Activated CD4-positive, alpha-beta T cell treated with anti-CD3 and anti-CD28 coated beads, Interleukin-2, Interleukin-4, amounts not matched to agents 100 ng/mL and 50 ng/mL, durations not matched to agents 16 hours and 8 hours (primary cell): ENCODE measurements at regions not wholly inside any gene's neighbourhood (a gene's known extent, or its start where the extent isn't known, plus 50 kb on each side); places are given as distances from the start of the nearest gene placed in this dataset.
"Not testable (repeated sequence)": the region's sequence is repeated elsewhere in the genome, so short reads cannot be mapped to it uniquely, and the experiment has no call there.

Source experiments
- DNase-seq: peaks from one replicate; pipeline ENCODE4 v3.0.0-alpha.2; 2020; ENCODE audit warnings: low spot score

GRCh38 chr15:69762373-69763148 lies 309.9 kb downstream of the RPLP1 start:
- no peak for DNase-seq

DNA sequence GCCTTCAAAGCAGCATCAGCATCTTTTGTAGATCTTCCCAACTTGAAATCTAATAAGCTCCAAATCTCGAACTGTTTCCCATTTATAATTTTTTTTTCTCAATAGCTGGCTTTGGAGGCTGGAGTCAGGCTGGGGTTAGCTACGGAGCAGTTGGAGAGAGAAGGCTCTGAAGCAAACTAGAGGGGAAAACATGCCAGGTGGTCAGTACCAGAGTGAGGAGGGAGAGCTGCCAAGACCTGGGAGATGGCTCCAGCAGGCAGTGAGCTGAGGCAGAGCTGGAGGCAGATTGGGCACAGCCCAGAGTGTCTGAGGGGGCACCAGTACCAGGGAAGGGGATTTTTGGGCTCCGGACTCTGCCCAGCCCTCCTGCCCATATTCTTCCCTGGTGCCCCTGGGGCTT lies 311.2 kb downstream of the RPLP1 start:
- DNase-seq = no peak

DNA sequence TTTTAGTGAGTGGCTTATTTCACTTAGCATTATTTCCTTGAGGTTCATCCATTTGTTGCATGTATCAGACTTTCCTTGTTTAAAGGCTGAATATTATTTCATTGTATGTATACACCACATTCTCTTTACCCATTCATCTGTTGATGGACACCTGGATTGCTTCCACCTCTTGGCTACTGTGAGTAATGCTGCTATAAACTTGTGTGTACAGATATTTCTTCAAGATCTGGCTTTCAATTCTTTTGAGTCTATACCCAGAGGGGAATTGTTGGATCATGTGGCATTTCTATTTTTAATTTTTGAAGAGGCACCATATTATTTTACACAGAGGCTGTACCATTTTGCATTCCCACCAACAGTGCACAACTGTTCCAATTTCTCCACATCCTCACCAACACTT lies 313.5 kb downstream of the RPLP1 start:
- no peak for DNase-seq

DNA sequence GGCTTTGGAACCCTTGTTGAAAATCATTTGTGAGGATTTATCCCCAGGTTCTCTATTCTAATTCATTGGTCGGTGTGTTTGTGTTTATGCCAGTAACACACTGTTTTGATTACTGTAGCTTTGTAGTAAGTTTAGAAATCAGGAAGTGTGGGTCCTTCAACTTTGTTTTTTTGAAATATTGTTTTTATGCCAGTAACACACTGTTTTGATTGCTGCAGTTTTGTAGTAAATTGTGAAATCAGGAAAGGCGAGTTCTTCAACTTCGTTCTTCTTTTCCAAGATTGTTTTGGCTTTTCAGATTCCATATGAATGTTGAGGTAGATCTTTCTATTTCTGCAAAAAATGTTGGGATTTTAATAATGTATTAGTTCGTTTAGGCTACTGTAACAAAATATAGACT lies 314.6 kb downstream of the RPLP1 start:
- no peak for DNase-seq

DNA sequence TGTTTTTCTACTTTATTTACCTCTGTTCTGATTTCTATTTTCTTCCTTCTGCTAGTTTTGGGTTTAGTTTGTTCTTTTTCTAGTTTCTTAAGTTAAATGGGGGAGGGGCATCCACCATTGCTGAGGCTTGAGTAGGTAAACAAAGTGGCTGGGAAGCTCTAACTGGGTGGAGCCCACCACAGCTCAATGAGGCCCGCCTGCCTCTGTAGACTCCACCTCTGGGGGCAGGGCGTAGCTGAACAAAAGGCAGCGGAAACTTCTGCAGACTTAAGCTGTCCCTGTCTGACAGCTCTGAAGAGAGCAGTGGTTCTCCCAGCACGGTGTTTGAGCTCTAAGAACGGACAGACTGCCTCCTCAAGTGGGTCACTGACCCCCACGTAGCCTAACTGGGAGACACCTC lies 316.7 kb downstream of the RPLP1 start:
- not testable (repeated sequence) for DNase-seq

GRCh38 chr15:69774258-69774657 lies 321.6 kb downstream of the RPLP1 start:
- not testable (repeated sequence) for DNase-seq

DNA sequence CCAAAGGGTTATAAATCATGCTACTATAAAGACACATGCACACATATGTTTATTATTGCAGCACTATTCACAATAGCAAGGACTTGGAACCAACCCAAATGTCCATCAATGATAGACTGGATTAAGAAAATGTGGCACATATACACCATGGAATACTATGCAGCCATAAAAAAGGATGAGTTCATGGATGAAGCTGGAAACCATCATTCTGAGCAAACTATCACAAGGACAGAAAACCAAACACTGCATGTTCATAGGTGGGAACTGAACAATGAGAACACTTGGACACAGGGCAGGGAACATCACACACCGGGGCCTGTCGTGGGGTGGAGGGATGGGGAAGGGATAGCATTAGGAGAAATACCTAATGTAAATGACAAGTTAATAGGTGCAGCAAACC lies 322.1 kb downstream of the RPLP1 start:
- not testable (repeated sequence) for DNase-seq

DNA sequence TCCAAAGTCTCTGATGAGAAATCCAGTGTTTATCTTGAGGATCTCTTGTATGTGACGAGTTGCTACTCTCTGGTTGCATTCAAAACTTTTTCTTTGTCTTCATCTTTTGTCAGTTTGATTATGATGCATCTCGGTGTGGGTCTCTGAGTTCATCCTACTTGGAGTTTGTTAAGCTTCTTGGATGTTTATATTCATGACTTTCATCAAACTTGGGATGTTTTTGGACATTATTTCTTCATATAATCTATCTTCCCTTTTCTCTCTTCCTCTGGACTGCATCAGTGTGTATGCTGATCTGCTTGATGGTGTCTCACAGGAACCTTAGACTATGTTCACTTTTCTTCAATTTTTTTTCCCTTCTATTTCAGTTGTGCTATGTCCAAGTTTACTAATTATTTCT lies 320.4 kb downstream of the TLE3 start:
- no peak for DNase-seq

DNA sequence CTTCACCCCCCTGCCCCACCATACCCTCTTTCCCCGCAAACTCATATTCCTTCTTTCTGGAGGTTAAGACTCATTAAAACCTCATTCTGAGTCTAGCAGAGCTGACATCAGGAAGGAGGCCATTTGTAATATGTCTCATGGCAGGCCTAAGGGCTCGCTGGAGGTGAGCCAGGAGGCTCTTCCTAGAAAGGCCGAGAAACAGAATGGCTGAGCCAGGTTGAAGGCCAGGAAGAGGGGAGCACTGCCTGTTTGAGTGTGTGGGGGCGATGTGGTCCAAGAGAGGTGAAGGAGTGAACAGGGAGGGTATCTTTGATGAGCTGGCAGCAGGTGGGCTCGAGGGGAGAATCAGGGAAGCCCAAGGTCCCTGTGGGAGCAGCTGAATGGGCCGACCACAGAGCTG lies 317.3 kb downstream of the TLE3 start:
- no peak for DNase-seq

DNA sequence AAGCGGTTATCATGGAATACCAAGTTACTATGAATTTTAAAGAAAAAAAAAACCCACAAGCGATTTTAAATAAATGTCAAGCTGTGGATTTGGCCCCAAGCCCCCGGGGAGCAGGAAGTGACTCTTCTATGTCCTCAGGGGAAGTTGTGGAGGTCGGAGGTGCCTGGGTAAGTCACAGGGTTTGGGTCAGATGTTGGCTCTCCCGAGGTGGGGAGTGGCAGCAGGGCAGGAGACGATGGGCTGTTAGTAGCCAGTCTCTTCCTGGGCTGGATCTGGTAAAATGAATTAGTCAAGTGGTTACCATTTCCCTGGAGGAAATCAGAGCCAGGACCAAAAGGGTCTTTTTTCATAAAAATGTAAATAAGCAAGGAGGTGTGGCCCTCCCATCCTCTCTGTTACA lies 316.7 kb downstream of the TLE3 start:
- no peak for DNase-seq

- DNase-seq = no peak
Observed at GRCh38 chr15:69781411-69782125, 316.1 kb downstream of the TLE3 start.

DNA sequence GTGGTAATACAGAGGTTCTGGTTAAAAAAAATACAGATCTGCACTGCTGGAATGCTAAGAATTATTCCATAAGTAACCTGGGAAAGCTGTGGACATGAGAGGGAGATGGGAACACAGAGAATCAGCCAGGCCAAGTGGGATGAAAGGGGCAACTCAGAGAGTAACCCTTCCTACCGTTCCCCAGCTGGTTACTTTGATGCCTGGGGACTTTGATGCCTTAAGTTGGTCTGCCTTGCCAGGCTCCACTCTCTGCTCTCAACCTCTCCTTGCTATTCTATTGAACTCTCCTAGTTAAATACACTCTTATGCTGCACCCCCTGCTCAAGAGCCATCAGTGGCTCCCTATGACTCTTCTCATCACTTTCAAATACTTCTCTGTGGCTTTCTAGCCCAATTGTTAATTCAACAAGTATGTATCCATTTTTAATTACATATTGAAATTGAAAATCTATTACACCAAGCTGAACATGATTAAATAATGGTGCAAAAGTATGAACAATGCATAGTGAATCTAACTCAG lies 315.5 kb downstream of the TLE3 start:
- DNase-seq = no peak

DNA sequence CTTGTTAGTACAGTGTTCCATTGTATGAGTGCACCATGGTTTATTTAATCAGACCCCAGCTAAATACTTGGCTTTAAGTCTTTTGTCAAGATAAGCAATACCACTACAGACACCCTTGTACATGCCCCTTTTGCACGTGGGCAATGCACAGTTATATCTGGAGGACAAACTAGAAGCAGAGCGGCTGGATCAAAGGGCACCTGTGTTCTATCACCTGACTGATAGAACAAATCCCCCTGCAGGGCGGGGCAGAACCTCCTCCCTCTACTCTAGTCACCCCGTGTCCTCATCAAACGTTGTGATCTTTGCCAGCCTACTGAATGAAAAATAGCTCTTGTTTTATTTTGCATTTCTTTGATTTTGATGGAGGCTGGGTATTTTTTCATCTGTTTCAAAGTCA lies 314.9 kb downstream of the TLE3 start:
- no peak for DNase-seq

- no peak for DNase-seq
Observed at GRCh38 chr15:69783211-69783610, 314.5 kb downstream of the TLE3 start.

DNA sequence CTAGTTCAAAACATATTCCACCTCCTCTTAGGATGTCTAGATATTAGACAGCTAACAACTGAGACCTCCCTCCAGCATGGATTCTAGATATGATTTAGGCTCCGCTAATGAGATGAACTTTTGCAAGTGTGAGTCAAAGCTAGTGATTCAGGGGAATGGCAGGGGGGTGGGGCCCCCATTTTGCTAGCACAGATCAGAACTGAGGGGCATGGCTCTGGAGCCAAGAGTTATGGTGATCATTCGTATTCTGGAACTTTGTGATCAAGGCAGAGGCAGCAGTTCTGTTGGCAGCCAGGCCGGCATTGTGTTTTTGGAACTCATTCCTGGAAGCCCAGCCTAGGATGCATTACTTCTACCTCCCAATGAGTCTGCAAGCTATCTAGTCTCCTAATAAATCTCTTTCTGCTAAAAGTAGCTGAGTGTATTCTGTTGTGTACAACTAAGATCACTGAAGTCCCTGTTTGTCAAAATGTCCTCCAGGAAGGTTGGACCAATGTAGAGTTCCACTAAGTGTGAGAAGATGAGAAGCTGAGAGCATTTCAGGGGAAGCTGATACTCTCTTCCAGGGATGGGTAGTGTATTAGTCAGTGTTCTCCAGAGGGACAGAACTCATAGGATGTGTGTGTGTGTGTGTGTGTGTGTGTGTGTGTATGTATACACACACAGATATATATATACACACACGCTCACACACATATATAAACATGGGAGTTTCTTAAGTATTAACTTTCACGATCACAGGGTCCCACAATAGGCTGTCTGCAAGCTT lies 312.7 kb downstream of the TLE3 start:
- DNase-seq = no peak

- DNase-seq = no peak
Observed at GRCh38 chr15:69786136-69786701, 311.5 kb downstream of the TLE3 start.

- no peak for DNase-seq
Observed at GRCh38 chr15:69787791-69788190, 309.9 kb downstream of the TLE3 start.

GRCh38 chr15:69789648-69790393 lies 307.9 kb downstream of the TLE3 start:
- DNase-seq = no peak

- no peak for DNase-seq
Observed at GRCh38 chr15:69790632-69791031, 307.1 kb downstream of the TLE3 start.

- DNase-seq = no peak
Observed at GRCh38 chr15:69792823-69793222, 304.9 kb downstream of the TLE3 start.

DNA sequence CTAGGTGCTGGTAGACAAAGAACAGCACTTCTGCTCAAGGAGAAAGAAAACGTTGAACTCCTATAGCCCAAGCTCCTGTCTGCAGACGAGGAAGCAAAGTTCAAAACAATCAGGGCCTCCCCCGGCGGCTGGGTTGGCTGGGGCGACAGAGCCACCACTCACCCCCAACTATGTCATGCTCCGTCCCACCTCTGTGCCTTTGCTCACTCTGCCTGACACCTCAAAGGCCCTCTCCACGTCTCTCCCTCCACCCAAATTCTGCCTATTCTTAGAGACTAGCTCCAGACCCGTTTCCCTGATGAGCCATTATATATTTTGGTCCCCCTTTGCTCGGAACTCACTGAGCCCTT lies 304.3 kb downstream of the TLE3 start:
- no peak for DNase-seq
